ENCODE measurements at regions not wholly inside any gene's neighbourhood (a gene's known extent, or its start where the extent isn't known, plus 50 kb on each side); places are given as distances from the start of the nearest gene placed in this dataset.

GRCh38 chr18:42563995-42564394 is 551.5 kb downstream of the RIT2 start:
- TF ChIP-seq CTCF (IDR thresholded peaks at IDR 0.05) (no peak), POLR2A (IDR thresholded peaks at IDR 0.05) (no peak), POLR2AphosphoS5 (IDR thresholded peaks at IDR 0.05) (no peak)
